Neural cell (in vitro differentiated cells): ENCODE measurements at regions not wholly inside any gene's neighbourhood (a gene's known extent, or its start where the extent isn't known, plus 50 kb on each side); places are given as distances from the start of the nearest gene placed in this dataset.

ENCODE experiments used
- H2AFZ ChIP-seq: fragments of 200-600, 300-800 bp; sonication (generic), shearing (Covaris generic); 2 replicates; pipeline ENCODE4 v1.6.0; 2014; ENCODE audit warnings: low read depth, mild to moderate bottlenecking, antibody characterized with exemption, low read length, moderate library complexity
- H3F3A ChIP-seq: fragments of 200-600 bp; shearing (Covaris generic); 2 replicates; pipeline ENCODE4 v1.6.1; 2016; ENCODE audit warnings: mild to moderate bottlenecking, moderate library complexity, mixed read lengths, antibody characterized with exemption, low read length; ENCODE audit not compliant: insufficient read depth, poor library complexity, severe bottlenecking
- H3K27ac ChIP-seq: fragments of 200-600, 300-800 bp; sonication (generic), shearing (Covaris generic); 2 replicates; pipeline ENCODE4 v1.5.1; 2014; ENCODE audit warnings: mild to moderate bottlenecking, low read length, moderate library complexity
- H3K27me3 ChIP-seq: fragments of 300-800, 200-600 bp; sonication (generic), shearing (Covaris generic); 2 replicates; pipeline ENCODE4 v1.6.0; 2014; ENCODE audit warnings: mild to moderate bottlenecking, low read depth, low read length, moderate library complexity; ENCODE audit not compliant: insufficient read depth
- H3K36me3 ChIP-seq: fragments of 300-800, 200-600 bp; sonication (generic), shearing (Covaris generic); 2 replicates; pipeline ENCODE4 v1.5.1; 2014; ENCODE audit warnings: mild to moderate bottlenecking, antibody characterized with exemption, low read length, moderate library complexity; ENCODE audit not compliant: insufficient read depth
- H3K4me2 ChIP-seq: fragments of 300-800, 200-600 bp; sonication (generic), shearing (Covaris generic); 2 replicates; pipeline ENCODE4 v1.6.0; 2014; ENCODE audit warnings: mild to moderate bottlenecking, low read length
- H3K4me3 ChIP-seq: fragments of 300-800, 200-600 bp; sonication (generic), shearing (Covaris generic); 2 replicates; pipeline ENCODE4 v1.5.1; 2014; ENCODE audit warnings: mild to moderate bottlenecking, low read length, moderate library complexity
- H3K79me2 ChIP-seq: fragments of 200-600 bp; shearing (Covaris generic); replicated peaks from 2 replicates; pipeline ENCODE4 v1.6.0; 2014; ENCODE audit warnings: mild to moderate bottlenecking, low read length, moderate library complexity; ENCODE audit not compliant: insufficient read depth
- H3K9ac ChIP-seq: fragments of 300-800, 200-600 bp; sonication (generic), shearing (Covaris generic); 2 replicates; pipeline ENCODE4 v1.6.1; 2016; ENCODE audit warnings: mild to moderate bottlenecking, low read length, mixed read lengths
- H3K9me2 ChIP-seq: fragments of 200-600 bp; shearing (Covaris generic); 2 replicates; pipeline ENCODE4 v1.6.1; 2016; ENCODE audit warnings: mild to moderate bottlenecking, low read length, mixed read lengths; ENCODE audit not compliant: insufficient read depth
- H3K9me3 ChIP-seq: fragments of 200-600, 300-800 bp; sonication (generic), shearing (Covaris generic); 2 replicates; pipeline ENCODE4 v1.6.1; 2016; ENCODE audit warnings: mild to moderate bottlenecking, mixed run types, low read length, moderate library complexity, mixed read lengths
- H4K20me1 ChIP-seq: fragments of 200-600 bp; shearing (Covaris generic); 2 replicates; pipeline ENCODE4 v1.6.1; 2016; ENCODE audit warnings: mild to moderate bottlenecking, mixed run types; ENCODE audit not compliant: insufficient read depth
- EP300 ChIP-seq: fragments of 450-650 bp; conservative IDR thresholded peaks from 2 replicates; pipeline ENCODE4 v1.6.1; 2014; ENCODE audit warnings: antibody characterized with exemption, mild to moderate bottlenecking, moderate library complexity; ENCODE audit not compliant: poor library complexity, severe bottlenecking
- EZH2 ChIP-seq: fragments of 200-600, 300-800 bp; shearing (Covaris generic), sonication (generic); IDR thresholded peaks from 2 replicates; pipeline ENCODE4 v1.6.1; 2014; ENCODE audit warnings: antibody characterized with exemption, low read length, borderline replicate concordance, mild to moderate bottlenecking; ENCODE audit not compliant: insufficient read depth, poor library complexity, severe bottlenecking
- MXI1 ChIP-seq: fragments of 450-650 bp; conservative IDR thresholded peaks from 2 replicates; pipeline ENCODE4 v1.6.1; 2014; ENCODE audit warnings: antibody characterized with exemption, mild to moderate bottlenecking; ENCODE audit not compliant: poor library complexity, severe bottlenecking
- POLR2AphosphoS5 ChIP-seq: IDR thresholded peaks from 2 replicates; pipeline ENCODE4 v1.6.1; 2012
- RAD21 ChIP-seq: fragments of 450-650 bp; conservative IDR thresholded peaks from 2 replicates; pipeline ENCODE4 v1.6.1; 2014; ENCODE audit warnings: antibody characterized with exemption, mild to moderate bottlenecking, moderate library complexity
- SMC3 ChIP-seq: fragments of 450-650 bp; conservative IDR thresholded peaks from 2 replicates; pipeline ENCODE4 v1.6.1; 2014; ENCODE audit warnings: antibody characterized with exemption, mild to moderate bottlenecking, moderate library complexity; ENCODE audit not compliant: poor library complexity
- TAF1 ChIP-seq: IDR thresholded peaks from 2 replicates; pipeline ENCODE4 v1.6.1; 2012; ENCODE audit warnings: low read depth
- TF ChIP-seq, protein P1 (sequence below): fragments of 450-650 bp; IDR thresholded peaks from 2 replicates; pipeline ENCODE4 v1.5.1; 2014; ENCODE audit warnings: antibody characterized with exemption, mild to moderate bottlenecking, moderate library complexity; ENCODE audit not compliant: poor library complexity, severe bottlenecking
- TF ChIP-seq, protein P2 (sequence below): IDR thresholded peaks from 2 replicates; pipeline ENCODE4 v1.6.1; 2012; ENCODE audit warnings: borderline replicate concordance

- no peak overlapping the region for H3K9ac ChIP-seq
- no peak overlapping the region for H3K27ac ChIP-seq
- H3K4me2 ChIP-seq, result no peak overlapping the region
- H3K79me2 ChIP-seq, result no peaks in the 10 kb centered on the region
- no peaks in the 10 kb centered on the region for H4K20me1 ChIP-seq
- no peaks in the 10 kb centered on the region for H3K27me3 ChIP-seq
- no peaks in the 10 kb centered on the region for H3K9me2 ChIP-seq
- TF ChIP-seq, protein P1, sequence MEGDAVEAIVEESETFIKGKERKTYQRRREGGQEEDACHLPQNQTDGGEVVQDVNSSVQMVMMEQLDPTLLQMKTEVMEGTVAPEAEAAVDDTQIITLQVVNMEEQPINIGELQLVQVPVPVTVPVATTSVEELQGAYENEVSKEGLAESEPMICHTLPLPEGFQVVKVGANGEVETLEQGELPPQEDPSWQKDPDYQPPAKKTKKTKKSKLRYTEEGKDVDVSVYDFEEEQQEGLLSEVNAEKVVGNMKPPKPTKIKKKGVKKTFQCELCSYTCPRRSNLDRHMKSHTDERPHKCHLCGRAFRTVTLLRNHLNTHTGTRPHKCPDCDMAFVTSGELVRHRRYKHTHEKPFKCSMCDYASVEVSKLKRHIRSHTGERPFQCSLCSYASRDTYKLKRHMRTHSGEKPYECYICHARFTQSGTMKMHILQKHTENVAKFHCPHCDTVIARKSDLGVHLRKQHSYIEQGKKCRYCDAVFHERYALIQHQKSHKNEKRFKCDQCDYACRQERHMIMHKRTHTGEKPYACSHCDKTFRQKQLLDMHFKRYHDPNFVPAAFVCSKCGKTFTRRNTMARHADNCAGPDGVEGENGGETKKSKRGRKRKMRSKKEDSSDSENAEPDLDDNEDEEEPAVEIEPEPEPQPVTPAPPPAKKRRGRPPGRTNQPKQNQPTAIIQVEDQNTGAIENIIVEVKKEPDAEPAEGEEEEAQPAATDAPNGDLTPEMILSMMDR, result no peak
- TF ChIP-seq POLR2AphosphoS5 (no peak), TAF1 (no peak), EZH2 (no peak), MXI1 (no peak), EP300 (no peak), RAD21 (no peak), SMC3 (no peak)
- TF ChIP-seq, protein P2, sequence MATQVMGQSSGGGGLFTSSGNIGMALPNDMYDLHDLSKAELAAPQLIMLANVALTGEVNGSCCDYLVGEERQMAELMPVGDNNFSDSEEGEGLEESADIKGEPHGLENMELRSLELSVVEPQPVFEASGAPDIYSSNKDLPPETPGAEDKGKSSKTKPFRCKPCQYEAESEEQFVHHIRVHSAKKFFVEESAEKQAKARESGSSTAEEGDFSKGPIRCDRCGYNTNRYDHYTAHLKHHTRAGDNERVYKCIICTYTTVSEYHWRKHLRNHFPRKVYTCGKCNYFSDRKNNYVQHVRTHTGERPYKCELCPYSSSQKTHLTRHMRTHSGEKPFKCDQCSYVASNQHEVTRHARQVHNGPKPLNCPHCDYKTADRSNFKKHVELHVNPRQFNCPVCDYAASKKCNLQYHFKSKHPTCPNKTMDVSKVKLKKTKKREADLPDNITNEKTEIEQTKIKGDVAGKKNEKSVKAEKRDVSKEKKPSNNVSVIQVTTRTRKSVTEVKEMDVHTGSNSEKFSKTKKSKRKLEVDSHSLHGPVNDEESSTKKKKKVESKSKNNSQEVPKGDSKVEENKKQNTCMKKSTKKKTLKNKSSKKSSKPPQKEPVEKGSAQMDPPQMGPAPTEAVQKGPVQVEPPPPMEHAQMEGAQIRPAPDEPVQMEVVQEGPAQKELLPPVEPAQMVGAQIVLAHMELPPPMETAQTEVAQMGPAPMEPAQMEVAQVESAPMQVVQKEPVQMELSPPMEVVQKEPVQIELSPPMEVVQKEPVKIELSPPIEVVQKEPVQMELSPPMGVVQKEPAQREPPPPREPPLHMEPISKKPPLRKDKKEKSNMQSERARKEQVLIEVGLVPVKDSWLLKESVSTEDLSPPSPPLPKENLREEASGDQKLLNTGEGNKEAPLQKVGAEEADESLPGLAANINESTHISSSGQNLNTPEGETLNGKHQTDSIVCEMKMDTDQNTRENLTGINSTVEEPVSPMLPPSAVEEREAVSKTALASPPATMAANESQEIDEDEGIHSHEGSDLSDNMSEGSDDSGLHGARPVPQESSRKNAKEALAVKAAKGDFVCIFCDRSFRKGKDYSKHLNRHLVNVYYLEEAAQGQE, result no peak
- H3F3A ChIP-seq, result no peaks in the 10 kb centered on the region
- H3K4me3 ChIP-seq, result no peak overlapping the region
- H3K9me3 ChIP-seq, result no peaks in the 10 kb centered on the region
- H2AFZ ChIP-seq, result no peak overlapping the region
- no peaks in the 10 kb centered on the region for H3K36me3 ChIP-seq
These were observed 520.3 kb downstream of the ARAP2 start for GRCh38 chr4:35723973-35724372.

DNA sequence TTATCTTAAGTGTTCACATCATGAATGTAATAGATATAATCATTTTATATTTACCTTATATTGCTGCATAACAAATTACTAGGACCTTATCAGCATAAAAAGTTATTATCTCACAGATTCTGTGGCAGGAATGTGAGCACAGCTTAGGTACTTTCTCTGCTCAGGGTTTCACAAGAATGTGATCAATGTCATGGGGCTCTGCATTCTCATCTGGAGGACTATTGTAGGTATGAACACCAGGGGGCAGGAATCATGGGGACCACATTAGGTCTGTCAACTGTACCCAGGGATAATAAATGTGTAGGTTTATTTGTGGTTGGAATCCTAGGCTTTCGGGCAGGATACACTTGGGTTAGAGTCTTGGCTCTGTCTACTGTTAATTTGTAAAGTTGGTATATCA, 519.2 kb downstream of the ARAP2 start:
- H2AFZ ChIP-seq, result no peak overlapping the region
- H3K36me3 ChIP-seq, result no peaks in the 10 kb centered on the region
- no peak for TF ChIP-seq EP300
- H3K9me3 ChIP-seq, result no peaks in the 10 kb centered on the region
- no peaks in the 10 kb centered on the region for H4K20me1 ChIP-seq
- no peak overlapping the region for H3K4me3 ChIP-seq
- no peak overlapping the region for H3K4me2 ChIP-seq
- H3F3A ChIP-seq, result no peaks in the 10 kb centered on the region
- no peak overlapping the region for H3K27ac ChIP-seq
- no peaks in the 10 kb centered on the region for H3K9me2 ChIP-seq
- no peaks in the 10 kb centered on the region for H3K27me3 ChIP-seq
- no peaks in the 10 kb centered on the region for H3K79me2 ChIP-seq
- H3K9ac ChIP-seq, result no peak overlapping the region

DNA sequence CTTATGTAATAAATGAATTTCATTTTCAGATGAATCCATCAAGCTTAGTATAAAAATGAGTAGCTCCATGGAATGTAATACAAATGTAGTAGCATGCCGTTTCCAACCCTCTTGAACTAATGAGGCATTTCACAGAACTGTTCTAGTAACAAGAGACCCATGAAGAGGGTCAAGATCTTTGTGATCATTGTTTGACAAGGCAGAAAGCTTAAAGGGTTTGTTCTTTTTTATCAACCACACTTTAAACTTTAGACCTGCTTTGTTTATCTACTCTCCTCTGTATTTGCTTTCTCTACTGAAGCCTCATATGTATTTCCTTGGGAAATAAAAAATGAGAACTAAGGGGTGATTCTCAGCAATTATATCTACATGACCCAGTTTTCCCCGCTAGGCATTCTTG, 513.9 kb downstream of the ARAP2 start:
- Histone ChIP-seq H3K4me2 (no peak overlapping the region), H3K9me2 (no peaks in the 10 kb centered on the region), H3K4me3 (no peak overlapping the region), H3K9ac (no peak overlapping the region), H3K9me3 (no peaks in the 10 kb centered on the region), H3K79me2 (no peaks in the 10 kb centered on the region), H3K27me3 (no peaks in the 10 kb centered on the region), H4K20me1 (no peaks in the 10 kb centered on the region), H3K27ac (no peak overlapping the region), H2AFZ (no peak overlapping the region), H3K36me3 (no peaks in the 10 kb centered on the region), H3F3A (no peaks in the 10 kb centered on the region)
- no peak for TF ChIP-seq EP300
